OCI-LY3 (cell line): ENCODE measurements at regions not wholly inside any gene's neighbourhood (a gene's known extent, or its start where the extent isn't known, plus 50 kb on each side); places are given as distances from the start of the nearest gene placed in this dataset.

Experiments used
- CTCF ChIP-seq: fragments of 200-600, 300-600 bp; sonication (generic); IDR thresholded peaks from 2 replicates; pipeline ENCODE4 v1.5.1; 2014; ENCODE audit warnings: antibody characterized with exemption, low read length, low read depth
- EZH2phosphoT487 ChIP-seq: fragments of 200-600 bp; shearing (Covaris generic); IDR thresholded peaks from 2 replicates; pipeline ENCODE4 v1.6.1; 2018; ENCODE audit warnings: antibody characterized with exemption, mixed run types, low read depth

- no peak for TF ChIP-seq CTCF
- no peak for TF ChIP-seq EZH2phosphoT487
Measured at GRCh38 chr20:43345676-43346075, 112.0 kb upstream of the SRSF6 start.
